HEK293 (cell line): ENCODE measurements at regions not wholly inside any gene's neighbourhood (a gene's known extent, or its start where the extent isn't known, plus 50 kb on each side); places are given as distances from the start of the nearest gene placed in this dataset.

ENCODE experiments used
- CTCF ChIA-PET: fragments of 350-600 bp; formaldehyde crosslinking; extraction: SDS; loops from one replicate; lab custom pipeline; 2021; ENCODE audit warnings: antibody characterized with exemption; lab: Yijun Ruan, JAX
- POLR2A ChIA-PET: fragments of 300-600 bp; formaldehyde crosslinking; extraction: SDS; loops from one replicate; lab custom pipeline; 2020; ENCODE audit warnings: antibody characterized with exemption, inconsistent platforms; lab: Yijun Ruan, JAX
- H3K27ac ChIP-seq: fragments of 200-500 bp; sonication (Bioruptor generic); 2 replicates; pipeline ENCODE4 v1.5.1; 2014; ENCODE audit warnings: low read depth, low read length, control low read depth, inconsistent platforms; ENCODE audit errors: extremely low read depth
- H3K36me3 ChIP-seq, 2 experiments: fragments of 200-500 bp in 1 of 2; sonication (Bioruptor generic) in 1 of 2; 1 replicate in 1 of 2; 2 replicates in 1 of 2; pipeline ENCODE4 v1.5.1; 2014 to 2017; ENCODE audit warnings: inconsistent platforms in 2 of 2, low read length in 2 of 2; ENCODE audit not compliant: control insufficient read depth in 2 of 2, insufficient read depth in 1 of 2
- H3K4me1 ChIP-seq: fragments of 200-500 bp; sonication (Bioruptor generic); 2 replicates; pipeline ENCODE4 v1.5.1; 2014; ENCODE audit warnings: mild to moderate bottlenecking, low read length, inconsistent platforms; ENCODE audit not compliant: control insufficient read depth, insufficient read depth
- H3K4me3 ChIP-seq: 2 replicates; pipeline ENCODE4 v1.5.1; 2011; ENCODE audit warnings: low read depth, mild to moderate bottlenecking, control low read depth, low read length, moderate library complexity
- H3K9me3 ChIP-seq: fragments of 200-500 bp; sonication (Bioruptor generic); 2 replicates; pipeline ENCODE4 v1.5.1; 2014; ENCODE audit warnings: low read depth, low read length, inconsistent platforms; ENCODE audit not compliant: control insufficient read depth, insufficient read depth
- KLF7 ChIP-seq: fragments of 450-650 bp; formaldehyde crosslinking; IDR thresholded peaks from 2 replicates; pipeline ENCODE4 v1.5.1; 2016; ENCODE audit warnings: missing biosample characterization, missing genetic modification characterization, borderline replicate concordance
- SP2 ChIP-seq: fragments of 450-650 bp; formaldehyde crosslinking; IDR thresholded peaks from 2 replicates; pipeline ENCODE4 v1.5.1; 2016; ENCODE audit warnings: missing biosample characterization, missing genetic modification characterization
- YY1 ChIP-seq: fragments of 450-650 bp; formaldehyde crosslinking; IDR thresholded peaks from 2 replicates; pipeline ENCODE4 v1.5.1; 2018; ENCODE audit warnings: missing biosample characterization, missing genetic modification characterization
- ZBTB1 ChIP-seq: fragments of 450-650 bp; formaldehyde crosslinking; IDR thresholded peaks from 2 replicates; pipeline ENCODE4 v1.5.1; 2016; ENCODE audit warnings: missing biosample characterization, missing genetic modification characterization
- ZBTB21 ChIP-seq: fragments of 450-650 bp; formaldehyde crosslinking; IDR thresholded peaks from 2 replicates; pipeline ENCODE4 v1.5.1; 2017; ENCODE audit warnings: missing biosample characterization, missing genetic modification characterization
- ZFP3 ChIP-seq: fragments of 450-650 bp; formaldehyde crosslinking; IDR thresholded peaks from 2 replicates; pipeline ENCODE4 v1.5.1; 2016; ENCODE audit warnings: low read depth, missing biosample characterization, missing genetic modification characterization
- ZNF138 ChIP-seq: fragments of 450-650 bp; formaldehyde crosslinking; IDR thresholded peaks from 2 replicates; pipeline ENCODE4 v1.5.1; 2016; ENCODE audit warnings: missing biosample characterization, missing genetic modification characterization, borderline replicate concordance
- ZNF266 ChIP-seq: fragments of 450-650 bp; formaldehyde crosslinking; IDR thresholded peaks from 2 replicates; pipeline ENCODE4 v1.5.1; 2016; ENCODE audit warnings: missing biosample characterization, missing genetic modification characterization, low read depth
- ZNF335 ChIP-seq: fragments of 450-650 bp; formaldehyde crosslinking; conservative IDR thresholded peaks from 2 replicates; pipeline ENCODE4 v1.5.1; 2016; ENCODE audit warnings: missing biosample characterization, missing genetic modification characterization
- ZNF391 ChIP-seq: fragments of 450-650 bp; formaldehyde crosslinking; IDR thresholded peaks from 2 replicates; pipeline ENCODE4 v1.5.1; 2016; ENCODE audit warnings: low read depth, missing biosample characterization, missing genetic modification characterization, borderline replicate concordance
- ZNF530 ChIP-seq: fragments of 450-650 bp; formaldehyde crosslinking; IDR thresholded peaks from 2 replicates; pipeline ENCODE4 v1.5.1; 2016; ENCODE audit warnings: low read depth, missing biosample characterization, missing genetic modification characterization
- ZNF621 ChIP-seq: fragments of 450-650 bp; formaldehyde crosslinking; IDR thresholded peaks from 2 replicates; pipeline ENCODE4 v1.5.1; 2017; ENCODE audit warnings: missing biosample characterization, missing genetic modification characterization
- ZNF837 ChIP-seq: fragments of 450-650 bp; formaldehyde crosslinking; IDR thresholded peaks from 2 replicates; pipeline ENCODE4 v1.5.1; 2016; ENCODE audit warnings: missing biosample characterization, missing genetic modification characterization
- TF ChIP-seq, protein P1 (sequence below): fragments of 450-650 bp; formaldehyde crosslinking; IDR thresholded peaks from 2 replicates; pipeline ENCODE4 v1.5.1; 2016; ENCODE audit warnings: missing biosample characterization, missing genetic modification characterization
- TF ChIP-seq, protein P2 (sequence below): fragments of 450-650 bp; formaldehyde crosslinking; IDR thresholded peaks from 2 replicates; pipeline ENCODE4 v1.5.1; 2016; ENCODE audit warnings: missing biosample characterization, missing genetic modification characterization
- TF ChIP-seq, protein P3 (sequence below): fragments of 450-650 bp; formaldehyde crosslinking; IDR thresholded peaks from 2 replicates; pipeline ENCODE4 v1.5.1; 2016; ENCODE audit warnings: missing biosample characterization, missing genetic modification characterization, low read depth
- TF ChIP-seq, protein P4 (sequence below): fragments of 450-650 bp; formaldehyde crosslinking; IDR thresholded peaks from 2 replicates; pipeline ENCODE4 v1.5.1; 2016; ENCODE audit warnings: missing biosample characterization, missing genetic modification characterization
- TF ChIP-seq, protein P5 (sequence below): fragments of 450-650 bp; formaldehyde crosslinking; IDR thresholded peaks from 2 replicates; pipeline ENCODE4 v1.5.1; 2016; ENCODE audit warnings: missing biosample characterization, missing genetic modification characterization

DNA sequence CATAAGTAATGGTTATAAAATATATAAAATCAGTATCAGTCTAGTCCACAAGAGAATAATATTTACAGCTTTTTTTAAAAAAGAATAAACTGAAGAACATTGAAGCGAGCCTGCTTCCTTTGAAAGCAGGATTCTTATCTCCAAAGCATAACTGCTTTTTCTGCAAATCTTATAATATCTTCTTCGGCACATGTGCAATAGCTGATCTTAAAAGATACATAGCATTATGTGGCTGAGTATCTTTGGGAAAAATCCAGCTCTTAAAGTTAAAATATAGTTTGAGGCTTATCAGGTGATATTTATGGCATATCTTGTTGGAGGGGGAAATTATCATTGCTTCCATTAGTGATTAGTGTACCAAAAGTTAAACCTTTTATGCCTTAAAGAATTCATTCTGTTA, 523.9 kb upstream of the ADGRL4 start:
- TF ChIP-seq YY1 (tag by site-specific recombination), result no peak
- TF ChIP-seq, protein P1, sequence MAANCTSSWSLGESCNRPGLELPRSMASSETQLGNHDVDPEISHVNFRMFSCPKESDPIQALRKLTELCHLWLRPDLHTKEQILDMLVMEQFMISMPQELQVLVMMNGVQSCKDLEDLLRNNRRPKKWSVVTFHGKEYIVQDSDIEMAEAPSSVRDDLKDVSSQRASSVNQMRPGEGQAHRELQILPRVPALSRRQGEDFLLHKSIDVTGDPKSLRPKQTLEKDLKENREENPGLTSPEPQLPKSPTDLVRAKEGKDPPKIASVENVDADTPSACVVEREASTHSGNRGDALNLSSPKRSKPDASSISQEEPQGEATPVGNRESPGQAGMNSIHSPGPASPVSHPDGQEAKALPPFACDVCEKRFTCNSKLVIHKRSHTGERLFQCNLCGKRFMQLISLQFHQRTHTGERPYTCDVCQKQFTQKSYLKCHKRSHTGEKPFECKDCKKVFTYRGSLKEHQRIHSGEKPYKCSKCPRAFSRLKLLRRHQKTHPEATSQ (tag by site-specific recombination), result no peak
- no peak for TF ChIP-seq ZNF335 (tag by site-specific recombination)
- TF ChIP-seq, protein P2, sequence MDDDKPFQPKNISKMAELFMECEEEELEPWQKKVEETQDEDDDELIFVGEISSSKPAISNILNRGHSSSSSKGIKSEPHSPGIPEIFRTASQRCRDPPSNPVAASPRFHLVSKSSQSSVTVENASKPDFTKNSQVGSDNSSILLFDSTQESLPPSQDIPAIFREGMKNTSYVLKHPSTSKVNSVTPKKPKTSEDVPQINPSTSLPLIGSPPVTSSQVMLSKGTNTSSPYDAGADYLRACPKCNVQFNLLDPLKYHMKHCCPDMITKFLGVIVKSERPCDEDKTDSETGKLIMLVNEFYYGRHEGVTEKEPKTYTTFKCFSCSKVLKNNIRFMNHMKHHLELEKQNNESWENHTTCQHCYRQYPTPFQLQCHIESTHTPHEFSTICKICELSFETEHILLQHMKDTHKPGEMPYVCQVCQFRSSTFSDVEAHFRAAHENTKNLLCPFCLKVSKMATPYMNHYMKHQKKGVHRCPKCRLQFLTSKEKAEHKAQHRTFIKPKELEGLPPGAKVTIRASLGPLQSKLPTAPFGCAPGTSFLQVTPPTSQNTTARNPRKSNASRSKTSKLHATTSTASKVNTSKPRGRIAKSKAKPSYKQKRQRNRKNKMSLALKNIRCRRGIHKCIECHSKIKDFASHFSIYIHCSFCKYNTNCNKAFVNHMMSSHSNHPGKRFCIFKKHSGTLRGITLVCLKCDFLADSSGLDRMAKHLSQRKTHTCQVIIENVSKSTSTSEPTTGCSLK, result no peak
- TF ChIP-seq ZNF138, result no peak
- TF ChIP-seq ZBTB1 (tag by site-specific recombination), result no peak
- no peak for TF ChIP-seq ZNF266 (tag by site-specific recombination)
- TF ChIP-seq ZBTB21 (tag by site-specific recombination), result no peak
- TF ChIP-seq ZNF837 (tag by site-specific recombination), result no peak
- TF ChIP-seq, protein P3, sequence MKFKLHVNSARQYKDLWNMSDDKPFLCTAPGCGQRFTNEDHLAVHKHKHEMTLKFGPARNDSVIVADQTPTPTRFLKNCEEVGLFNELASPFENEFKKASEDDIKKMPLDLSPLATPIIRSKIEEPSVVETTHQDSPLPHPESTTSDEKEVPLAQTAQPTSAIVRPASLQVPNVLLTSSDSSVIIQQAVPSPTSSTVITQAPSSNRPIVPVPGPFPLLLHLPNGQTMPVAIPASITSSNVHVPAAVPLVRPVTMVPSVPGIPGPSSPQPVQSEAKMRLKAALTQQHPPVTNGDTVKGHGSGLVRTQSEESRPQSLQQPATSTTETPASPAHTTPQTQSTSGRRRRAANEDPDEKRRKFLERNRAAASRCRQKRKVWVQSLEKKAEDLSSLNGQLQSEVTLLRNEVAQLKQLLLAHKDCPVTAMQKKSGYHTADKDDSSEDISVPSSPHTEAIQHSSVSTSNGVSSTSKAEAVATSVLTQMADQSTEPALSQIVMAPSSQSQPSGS (tag by site-specific recombination), result no peak
- TF ChIP-seq, protein P4, sequence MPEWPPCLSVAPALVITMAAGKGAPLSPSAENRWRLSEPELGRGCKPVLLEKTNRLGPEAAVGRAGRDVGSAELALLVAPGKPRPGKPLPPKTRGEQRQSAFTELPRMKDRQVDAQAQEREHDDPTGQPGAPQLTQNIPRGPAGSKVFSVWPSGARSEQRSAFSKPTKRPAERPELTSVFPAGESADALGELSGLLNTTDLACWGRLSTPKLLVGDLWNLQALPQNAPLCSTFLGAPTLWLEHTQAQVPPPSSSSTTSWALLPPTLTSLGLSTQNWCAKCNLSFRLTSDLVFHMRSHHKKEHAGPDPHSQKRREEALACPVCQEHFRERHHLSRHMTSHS (tag by site-specific recombination), result no peak
- TF ChIP-seq ZNF621, result no peak
- TF ChIP-seq, protein P5, sequence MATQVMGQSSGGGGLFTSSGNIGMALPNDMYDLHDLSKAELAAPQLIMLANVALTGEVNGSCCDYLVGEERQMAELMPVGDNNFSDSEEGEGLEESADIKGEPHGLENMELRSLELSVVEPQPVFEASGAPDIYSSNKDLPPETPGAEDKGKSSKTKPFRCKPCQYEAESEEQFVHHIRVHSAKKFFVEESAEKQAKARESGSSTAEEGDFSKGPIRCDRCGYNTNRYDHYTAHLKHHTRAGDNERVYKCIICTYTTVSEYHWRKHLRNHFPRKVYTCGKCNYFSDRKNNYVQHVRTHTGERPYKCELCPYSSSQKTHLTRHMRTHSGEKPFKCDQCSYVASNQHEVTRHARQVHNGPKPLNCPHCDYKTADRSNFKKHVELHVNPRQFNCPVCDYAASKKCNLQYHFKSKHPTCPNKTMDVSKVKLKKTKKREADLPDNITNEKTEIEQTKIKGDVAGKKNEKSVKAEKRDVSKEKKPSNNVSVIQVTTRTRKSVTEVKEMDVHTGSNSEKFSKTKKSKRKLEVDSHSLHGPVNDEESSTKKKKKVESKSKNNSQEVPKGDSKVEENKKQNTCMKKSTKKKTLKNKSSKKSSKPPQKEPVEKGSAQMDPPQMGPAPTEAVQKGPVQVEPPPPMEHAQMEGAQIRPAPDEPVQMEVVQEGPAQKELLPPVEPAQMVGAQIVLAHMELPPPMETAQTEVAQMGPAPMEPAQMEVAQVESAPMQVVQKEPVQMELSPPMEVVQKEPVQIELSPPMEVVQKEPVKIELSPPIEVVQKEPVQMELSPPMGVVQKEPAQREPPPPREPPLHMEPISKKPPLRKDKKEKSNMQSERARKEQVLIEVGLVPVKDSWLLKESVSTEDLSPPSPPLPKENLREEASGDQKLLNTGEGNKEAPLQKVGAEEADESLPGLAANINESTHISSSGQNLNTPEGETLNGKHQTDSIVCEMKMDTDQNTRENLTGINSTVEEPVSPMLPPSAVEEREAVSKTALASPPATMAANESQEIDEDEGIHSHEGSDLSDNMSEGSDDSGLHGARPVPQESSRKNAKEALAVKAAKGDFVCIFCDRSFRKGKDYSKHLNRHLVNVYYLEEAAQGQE (tag by site-specific recombination), result no peak
- TF ChIP-seq ZFP3 (tag by site-specific recombination), result no peak
- no peak for TF ChIP-seq ZNF530
- TF ChIP-seq KLF7 (tag by site-specific recombination), result no peak
- H3K4me3 ChIP-seq, result no peak overlapping the region
- H3K9me3 ChIP-seq, result no peaks in the 10 kb centered on the region
- no peaks in the 10 kb centered on the region for H3K4me1 ChIP-seq
- no peak overlapping the region for H3K27ac ChIP-seq
- ChIA-PET CTCF (no interaction called here), POLR2A (no interaction called here)
- no peaks in the 10 kb centered on the region for H3K36me3 ChIP-seq

DNA sequence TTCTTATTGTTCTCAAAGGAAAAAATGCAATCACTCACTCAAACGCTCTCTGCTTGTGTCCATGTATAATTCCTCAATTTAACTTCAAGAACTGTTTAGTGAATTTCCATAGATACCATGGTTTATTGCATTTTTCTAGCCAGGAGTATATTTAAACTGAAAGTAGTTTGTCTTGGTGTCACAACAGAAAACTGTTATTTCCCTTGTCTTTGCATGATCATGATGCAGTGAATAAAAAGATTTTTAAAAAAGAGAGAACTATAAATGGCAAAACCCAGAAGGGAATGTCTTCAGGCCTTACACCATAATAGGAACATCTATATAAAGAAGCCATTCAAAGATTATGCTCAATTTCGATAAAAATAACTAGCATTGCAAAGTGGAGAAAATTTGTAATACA, 523.5 kb upstream of the ADGRL4 start:
- ChIA-PET POLR2A (no interaction called here), CTCF (no interaction called here)
- Histone ChIP-seq H3K4me3 (no peak overlapping the region), H3K9me3 (no peaks in the 10 kb centered on the region), H3K4me1 (no peaks in the 10 kb centered on the region), H3K36me3 (no peaks in the 10 kb centered on the region), H3K27ac (no peak overlapping the region)
- TF ChIP-seq SP2 (tag by site-specific recombination) (no peak), ZNF391 (tag by site-specific recombination) (no peak)
